Activated naive CD4-positive, alpha-beta T cell treated with anti-CD3 and anti-CD28 coated beads, Interleukin-2, amount 50 U/mL, for 24 hours (primary cell): ENCODE measurements at regions not wholly inside any gene's neighbourhood (a gene's known extent, or its start where the extent isn't known, plus 50 kb on each side); places are given as distances from the start of the nearest gene placed in this dataset.

Experiments
- H3K27ac Mint-ChIP-seq: one replicate; pipeline ENCODE4 v1.8.0; 2021; ENCODE audit warnings: mild to moderate bottlenecking, mixed read lengths
- H3K27me3 Mint-ChIP-seq: one replicate; pipeline ENCODE4 v1.8.0; 2021; ENCODE audit warnings: mixed read lengths
- H3K36me3 Mint-ChIP-seq: one replicate; pipeline ENCODE4 v1.8.0; 2021; ENCODE audit warnings: mixed read lengths
- H3K4me1 Mint-ChIP-seq: one replicate; pipeline ENCODE4 v1.8.0; 2021; ENCODE audit warnings: mixed read lengths
- H3K4me3 Mint-ChIP-seq: one replicate; pipeline ENCODE4 v1.8.0; 2021; ENCODE audit warnings: mild to moderate bottlenecking, mixed read lengths
- H3K9me3 Mint-ChIP-seq: one replicate; pipeline ENCODE4 v1.8.0; 2021; ENCODE audit warnings: mixed read lengths

GRCh38 chr4:29596228-29596627 lies 1123.9 kb upstream of the PCDH7 start:
- no peak overlapping the region for H3K27ac Mint-ChIP-seq
- H3K27me3 Mint-ChIP-seq: no peaks in the 10 kb centered on the region
- H3K4me3 Mint-ChIP-seq: no peak overlapping the region
- no peaks in the 10 kb centered on the region for H3K4me1 Mint-ChIP-seq
- no peaks in the 10 kb centered on the region for H3K36me3 Mint-ChIP-seq
- peaks cover 19% of the 10 kb centered on the region for H3K9me3 Mint-ChIP-seq

GRCh38 chr4:29619168-29619567 lies 1101.0 kb upstream of the PCDH7 start:
- H3K27ac Mint-ChIP-seq: no peak overlapping the region
- no peaks in the 10 kb centered on the region for H3K27me3 Mint-ChIP-seq
- no peak overlapping the region for H3K4me3 Mint-ChIP-seq
- no peaks in the 10 kb centered on the region for H3K36me3 Mint-ChIP-seq
- H3K9me3 Mint-ChIP-seq: no peaks in the 10 kb centered on the region
- no peaks in the 10 kb centered on the region for H3K4me1 Mint-ChIP-seq

GRCh38 chr4:29632199-29632598 lies 1088.0 kb upstream of the PCDH7 start:
- Mint-ChIP-seq H3K4me3 (no peak overlapping the region), H3K27ac (no peak overlapping the region), H3K9me3 (no peaks in the 10 kb centered on the region), H3K4me1 (no peaks in the 10 kb centered on the region), H3K27me3 (no peaks in the 10 kb centered on the region), H3K36me3 (no peaks in the 10 kb centered on the region)

GRCh38 chr4:29636961-29637360 lies 1083.2 kb upstream of the PCDH7 start:
- H3K36me3 Mint-ChIP-seq: no peaks in the 10 kb centered on the region
- H3K9me3 Mint-ChIP-seq: no peaks in the 10 kb centered on the region
- no peak overlapping the region for H3K27ac Mint-ChIP-seq
- H3K4me3 Mint-ChIP-seq: no peak overlapping the region
- no peaks in the 10 kb centered on the region for H3K4me1 Mint-ChIP-seq
- no peaks in the 10 kb centered on the region for H3K27me3 Mint-ChIP-seq

GRCh38 chr4:29653221-29653620 lies 1066.9 kb upstream of the PCDH7 start:
- Mint-ChIP-seq H3K36me3 (no peaks in the 10 kb centered on the region), H3K27ac (no peak overlapping the region), H3K4me3 (no peak overlapping the region), H3K9me3 (no peaks in the 10 kb centered on the region), H3K4me1 (no peaks in the 10 kb centered on the region), H3K27me3 (no peaks in the 10 kb centered on the region)

GRCh38 chr4:29680644-29681043 lies 1039.5 kb upstream of the PCDH7 start:
- Mint-ChIP-seq H3K27ac (no peak overlapping the region), H3K36me3 (no peaks in the 10 kb centered on the region), H3K27me3 (no peaks in the 10 kb centered on the region), H3K4me3 (no peak overlapping the region), H3K4me1 (no peaks in the 10 kb centered on the region), H3K9me3 (peaks cover 9% of the 10 kb centered on the region)

GRCh38 chr4:29704059-29704458 lies 1016.1 kb upstream of the PCDH7 start:
- Mint-ChIP-seq H3K4me3 (no peak overlapping the region), H3K9me3 (peaks cover 11% of the 10 kb centered on the region), H3K27me3 (no peaks in the 10 kb centered on the region), H3K36me3 (no peaks in the 10 kb centered on the region), H3K27ac (no peak overlapping the region), H3K4me1 (no peaks in the 10 kb centered on the region)

GRCh38 chr4:29708473-29708872 lies 1011.7 kb upstream of the PCDH7 start:
- no peaks in the 10 kb centered on the region for H3K27me3 Mint-ChIP-seq
- H3K4me1 Mint-ChIP-seq: no peaks in the 10 kb centered on the region
- H3K4me3 Mint-ChIP-seq: no peak overlapping the region
- H3K9me3 Mint-ChIP-seq: peaks cover 5% of the 10 kb centered on the region
- no peak overlapping the region for H3K27ac Mint-ChIP-seq
- no peaks in the 10 kb centered on the region for H3K36me3 Mint-ChIP-seq

GRCh38 chr4:29710519-29710918 lies 1009.6 kb upstream of the PCDH7 start:
- no peaks in the 10 kb centered on the region for H3K9me3 Mint-ChIP-seq
- no peaks in the 10 kb centered on the region for H3K36me3 Mint-ChIP-seq
- no peaks in the 10 kb centered on the region for H3K27me3 Mint-ChIP-seq
- no peak overlapping the region for H3K27ac Mint-ChIP-seq
- no peaks in the 10 kb centered on the region for H3K4me1 Mint-ChIP-seq
- H3K4me3 Mint-ChIP-seq: no peak overlapping the region

- Mint-ChIP-seq H3K4me3 (no peak overlapping the region), H3K27ac (no peak overlapping the region), H3K9me3 (no peaks in the 10 kb centered on the region), H3K4me1 (no peaks in the 10 kb centered on the region), H3K27me3 (no peaks in the 10 kb centered on the region), H3K36me3 (no peaks in the 10 kb centered on the region)
Observed at GRCh38 chr4:29711226-29711625, 1008.9 kb upstream of the PCDH7 start.

- Mint-ChIP-seq H3K9me3 (peaks cover 4% of the 10 kb centered on the region), H3K4me3 (no peak overlapping the region), H3K27ac (no peak overlapping the region), H3K36me3 (no peaks in the 10 kb centered on the region), H3K4me1 (no peaks in the 10 kb centered on the region), H3K27me3 (no peaks in the 10 kb centered on the region)
Observed at GRCh38 chr4:29717287-29718057, 1002.7 kb upstream of the PCDH7 start.

- H3K4me3 Mint-ChIP-seq: no peak overlapping the region
- H3K27me3 Mint-ChIP-seq: no peaks in the 10 kb centered on the region
- H3K27ac Mint-ChIP-seq: no peak overlapping the region
- H3K36me3 Mint-ChIP-seq: no peaks in the 10 kb centered on the region
- H3K9me3 Mint-ChIP-seq: peaks cover 5% of the 10 kb centered on the region
- no peaks in the 10 kb centered on the region for H3K4me1 Mint-ChIP-seq
Observed at GRCh38 chr4:29718136-29718535, 1002.0 kb upstream of the PCDH7 start.

- H3K36me3 Mint-ChIP-seq: no peaks in the 10 kb centered on the region
- no peaks in the 10 kb centered on the region for H3K27me3 Mint-ChIP-seq
- no peak overlapping the region for H3K27ac Mint-ChIP-seq
- no peaks in the 10 kb centered on the region for H3K4me1 Mint-ChIP-seq
- H3K9me3 Mint-ChIP-seq: peaks cover 10% of the 10 kb centered on the region
- H3K4me3 Mint-ChIP-seq: no peak overlapping the region
Observed at GRCh38 chr4:29722253-29722652, 997.9 kb upstream of the PCDH7 start.

GRCh38 chr4:29726938-29727337 lies 993.2 kb upstream of the PCDH7 start:
- Mint-ChIP-seq H3K4me3 (no peak overlapping the region), H3K27ac (no peak overlapping the region), H3K9me3 (peaks cover 10% of the 10 kb centered on the region)

GRCh38 chr4:29734343-29735213 lies 985.6 kb upstream of the PCDH7 start:
- Mint-ChIP-seq H3K27me3 (no peaks in the 10 kb centered on the region), H3K4me1 (no peaks in the 10 kb centered on the region), H3K36me3 (no peaks in the 10 kb centered on the region), H3K27ac (no peak overlapping the region), H3K9me3 (no peaks in the 10 kb centered on the region), H3K4me3 (no peak overlapping the region)

More at GRCh38 chr4:29726938-29727337, 993.2 kb upstream of the PCDH7 start:
- H3K4me1 Mint-ChIP-seq: no peaks in the 10 kb centered on the region
- H3K36me3 Mint-ChIP-seq: no peaks in the 10 kb centered on the region
- H3K27me3 Mint-ChIP-seq: no peaks in the 10 kb centered on the region

- Mint-ChIP-seq H3K4me3 (no peak overlapping the region), H3K27me3 (no peaks in the 10 kb centered on the region), H3K27ac (no peak overlapping the region), H3K9me3 (peaks cover 12% of the 10 kb centered on the region), H3K4me1 (no peaks in the 10 kb centered on the region), H3K36me3 (no peaks in the 10 kb centered on the region)
Observed at GRCh38 chr4:29756966-29757365, 963.2 kb upstream of the PCDH7 start.
